ENCODE measurements at regions not wholly inside any gene's neighbourhood (a gene's known extent, or its start where the extent isn't known, plus 50 kb on each side); places are given as distances from the start of the nearest gene placed in this dataset.

DNA sequence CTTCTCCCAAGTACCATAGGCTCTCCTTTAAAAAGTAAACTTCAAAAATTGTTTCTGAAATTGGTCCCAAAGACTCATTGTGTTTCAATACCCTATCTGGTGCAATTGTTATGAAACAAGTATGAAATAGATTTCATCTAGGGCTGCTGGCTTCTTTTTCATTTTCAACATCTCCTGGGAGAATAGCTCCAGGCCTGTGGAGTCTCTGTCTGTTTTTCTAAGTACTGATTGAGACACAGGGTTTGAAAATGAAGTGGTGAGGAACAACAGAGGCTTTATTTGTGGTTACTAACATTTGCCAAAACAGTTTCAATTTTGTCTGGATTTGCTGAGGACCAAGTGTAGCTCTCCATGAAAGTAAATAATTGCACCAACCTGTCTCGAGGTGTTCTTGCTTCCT lies 315.9 kb upstream of the LRATD1 start:
- FAIRE-seq = no peak
- no peak for DNase-seq (ENCODE audit: low read depth, low spot score)
- H3K79me2 ChIP-seq (ENCODE audit: control insufficient read depth, insufficient read depth, low read length) = no peaks in the 10 kb centered on the region
- no peaks in the 10 kb centered on the region for H4K20me1 ChIP-seq (ENCODE audit: control insufficient read depth, extremely low read depth, insufficient read depth, low read length)
- no peaks in the 10 kb centered on the region for H3K4me1 ChIP-seq (ENCODE audit: control insufficient read depth, extremely low read depth, insufficient read depth, low read length)
- H3K36me3 ChIP-seq (ENCODE audit: control insufficient read depth in 2 of 2, extremely low read depth in 1 of 2, insufficient read depth in 2 of 2, low read length in 2 of 2) = no peaks in the 10 kb centered on the region
- no peak overlapping the region for H3K9ac ChIP-seq (ENCODE audit: control insufficient read depth, extremely low read depth, insufficient read depth, low read length)
- no peak overlapping the region for H2AFZ ChIP-seq (ENCODE audit: control insufficient read depth, low read length)
- no peaks in the 10 kb centered on the region for H3K27me3 ChIP-seq (ENCODE audit: control insufficient read depth, extremely low read depth, insufficient read depth, low read length)
- no peaks in the 10 kb centered on the region for H3K9me1 ChIP-seq (ENCODE audit: control insufficient read depth, extremely low read depth, insufficient read depth, low read length)
- no peak overlapping the region for H3K27ac ChIP-seq (ENCODE audit: control insufficient read depth, insufficient read depth, low read length)
- dilution Hi-C loops (cut with MboI; ENCODE audit: extremely low pct_ligation_motif_present, low sequenced_read_pairs) = no loop called here
- H3K4me2 ChIP-seq (ENCODE audit: control insufficient read depth, extremely low read depth, insufficient read depth, low read depth, low read length) = no peak overlapping the region
- H3K4me3 ChIP-seq (ENCODE audit: control insufficient read depth in 2 of 3, extremely low read depth in 1 of 3, insufficient read depth in 2 of 3, low read depth in 1 of 3, low read length in 3 of 3) = no peak overlapping the region
- H3K9me3 ChIP-seq (ENCODE audit: control insufficient read depth, low read depth, low read length) = no peaks in the 10 kb centered on the region
- no peak for TF ChIP-seq EZH2 (IDR thresholded peaks at IDR 0.05; ENCODE audit: low read length)
- TF ChIP-seq, protein P1, sequence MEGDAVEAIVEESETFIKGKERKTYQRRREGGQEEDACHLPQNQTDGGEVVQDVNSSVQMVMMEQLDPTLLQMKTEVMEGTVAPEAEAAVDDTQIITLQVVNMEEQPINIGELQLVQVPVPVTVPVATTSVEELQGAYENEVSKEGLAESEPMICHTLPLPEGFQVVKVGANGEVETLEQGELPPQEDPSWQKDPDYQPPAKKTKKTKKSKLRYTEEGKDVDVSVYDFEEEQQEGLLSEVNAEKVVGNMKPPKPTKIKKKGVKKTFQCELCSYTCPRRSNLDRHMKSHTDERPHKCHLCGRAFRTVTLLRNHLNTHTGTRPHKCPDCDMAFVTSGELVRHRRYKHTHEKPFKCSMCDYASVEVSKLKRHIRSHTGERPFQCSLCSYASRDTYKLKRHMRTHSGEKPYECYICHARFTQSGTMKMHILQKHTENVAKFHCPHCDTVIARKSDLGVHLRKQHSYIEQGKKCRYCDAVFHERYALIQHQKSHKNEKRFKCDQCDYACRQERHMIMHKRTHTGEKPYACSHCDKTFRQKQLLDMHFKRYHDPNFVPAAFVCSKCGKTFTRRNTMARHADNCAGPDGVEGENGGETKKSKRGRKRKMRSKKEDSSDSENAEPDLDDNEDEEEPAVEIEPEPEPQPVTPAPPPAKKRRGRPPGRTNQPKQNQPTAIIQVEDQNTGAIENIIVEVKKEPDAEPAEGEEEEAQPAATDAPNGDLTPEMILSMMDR (optimal IDR thresholded peaks at IDR 0.05 in 1 of 3, IDR thresholded peaks at IDR 0.05 in 1 of 3, conservative IDR thresholded peaks at IDR 0.05 in 1 of 3; ENCODE audit: extremely low read depth in 1 of 3, insufficient read depth in 2 of 3, low read length in 3 of 3) = no peak

DNA sequence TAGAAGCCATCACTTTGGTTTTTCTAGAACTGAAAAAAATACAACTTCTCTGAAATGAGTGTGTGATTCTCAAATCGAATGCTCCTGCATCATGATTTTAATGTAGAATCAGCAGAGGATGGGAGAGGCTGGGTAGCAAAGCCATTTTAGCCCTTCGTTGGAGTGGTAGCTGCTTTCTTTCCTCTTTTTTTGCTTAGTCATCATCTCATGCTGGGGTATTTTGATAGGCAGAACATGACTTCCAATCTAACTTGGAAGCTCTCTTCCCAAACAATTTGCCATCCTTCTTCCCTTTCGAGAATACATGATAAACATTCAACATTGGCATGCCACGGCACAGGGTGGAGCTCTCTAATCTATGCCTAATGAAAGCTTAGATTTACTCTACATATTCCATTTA lies 311.2 kb upstream of the LRATD1 start:
- Histone ChIP-seq H3K4me2 (ENCODE audit: control insufficient read depth, extremely low read depth, insufficient read depth, low read depth, low read length) (no peak overlapping the region), H3K36me3 (ENCODE audit: control insufficient read depth in 2 of 2, extremely low read depth in 1 of 2, insufficient read depth in 2 of 2, low read length in 2 of 2) (no peaks in the 10 kb centered on the region), H3K27ac (ENCODE audit: control insufficient read depth, insufficient read depth, low read length) (no peak overlapping the region), H3K9me3 (ENCODE audit: control insufficient read depth, low read depth, low read length) (no peaks in the 10 kb centered on the region), H3K4me3 (ENCODE audit: control insufficient read depth in 2 of 3, extremely low read depth in 1 of 3, insufficient read depth in 2 of 3, low read depth in 1 of 3, low read length in 3 of 3) (no peak overlapping the region), H3K27me3 (ENCODE audit: control insufficient read depth, extremely low read depth, insufficient read depth, low read length) (no peaks in the 10 kb centered on the region), H3K9ac (ENCODE audit: control insufficient read depth, extremely low read depth, insufficient read depth, low read length) (no peak overlapping the region), H4K20me1 (ENCODE audit: control insufficient read depth, extremely low read depth, insufficient read depth, low read length) (no peaks in the 10 kb centered on the region), H3K4me1 (ENCODE audit: control insufficient read depth, extremely low read depth, insufficient read depth, low read length) (no peaks in the 10 kb centered on the region), H3K79me2 (ENCODE audit: control insufficient read depth, insufficient read depth, low read length) (no peaks in the 10 kb centered on the region), H2AFZ (ENCODE audit: control insufficient read depth, low read length) (no peak overlapping the region), H3K9me1 (ENCODE audit: control insufficient read depth, extremely low read depth, insufficient read depth, low read length) (no peaks in the 10 kb centered on the region)
- no peak for DNase-seq (ENCODE audit: low read depth, low spot score)
- dilution Hi-C loops (cut with MboI; ENCODE audit: extremely low pct_ligation_motif_present, low sequenced_read_pairs) = no loop called here
- no peak for FAIRE-seq
- TF ChIP-seq, protein P1 (optimal IDR thresholded peaks at IDR 0.05 in 1 of 3, IDR thresholded peaks at IDR 0.05 in 1 of 3, conservative IDR thresholded peaks at IDR 0.05 in 1 of 3; ENCODE audit: extremely low read depth in 1 of 3, insufficient read depth in 2 of 3, low read length in 3 of 3) = no peak
- no peak for TF ChIP-seq EZH2 (IDR thresholded peaks at IDR 0.05; ENCODE audit: low read length)
